ENCODE measurements at regions not wholly inside any gene's neighbourhood (a gene's known extent, or its start where the extent isn't known, plus 50 kb on each side); places are given as distances from the start of the nearest gene placed in this dataset.

DNA sequence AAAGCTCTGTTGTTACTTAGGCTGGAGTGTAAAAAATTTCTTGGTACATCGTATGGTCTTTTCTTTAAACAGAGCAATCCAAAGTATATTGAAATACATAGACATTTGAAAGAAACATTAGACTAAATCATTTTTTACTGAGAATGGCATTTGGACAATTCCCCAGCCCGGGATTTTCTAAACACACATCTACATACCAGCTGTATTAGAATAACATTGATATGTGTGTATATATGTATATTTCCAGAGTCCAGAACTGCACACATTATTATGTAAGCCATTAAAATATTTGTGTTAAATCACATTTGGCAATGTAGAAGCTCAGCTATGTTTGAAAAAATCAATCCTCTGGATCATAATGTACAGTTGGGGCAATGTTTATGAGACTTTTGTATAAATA, 1853.6 kb upstream of the LRRTM1 start:
- FAIRE-seq (no peak), DNase-seq (ENCODE audit: low read depth in 1 of 2, low spot score in 1 of 2) (no peak), ATAC-seq (no peak)
- Histone ChIP-seq H3K4me3 (no peak overlapping the region), H3K4me1 (no peaks in the 10 kb centered on the region), H3K27ac (no peak overlapping the region), H3K4me2 (no peak overlapping the region), H3K9me3 (peaks cover 11% of the 10 kb centered on the region; the same call in 1 of the 3 replicates)
- TF ChIP-seq HDAC2 (IDR thresholded peaks at IDR 0.05) (no peak), SMC3 (IDR thresholded peaks at IDR 0.05) (no peak)
- POLR2A ChIA-PET = no interaction called here
- 13% methylated on average over 2 of the region's 2 CpGs for WGBS (ENCODE audit: missing lambda C conversion rate)
- CTCF ChIA-PET = interaction anchor here (0.7 kb wide), 1 partner anchor 474 kb away, joined by 3 read pairs; no protein-coding TSS in a partner anchor

DNA sequence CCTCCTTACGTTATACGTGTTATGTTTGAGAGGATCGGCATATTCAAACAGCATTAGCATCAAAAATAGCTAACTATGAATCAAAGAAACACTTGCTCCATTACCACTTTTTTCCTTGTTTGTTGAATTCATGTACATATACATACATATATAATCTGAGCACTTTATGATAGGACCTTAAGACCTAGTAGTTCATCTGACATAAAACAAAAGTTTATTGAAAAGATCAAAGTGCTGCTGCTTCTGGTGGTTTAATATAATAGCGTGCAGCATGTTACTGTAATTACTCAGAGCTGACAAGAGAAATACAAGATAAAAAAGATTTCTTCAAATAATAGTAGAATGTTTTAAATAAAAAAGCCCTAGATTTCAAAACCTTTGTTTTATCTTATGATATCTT, 1850.9 kb upstream of the LRRTM1 start:
- no peak for DNase-seq (ENCODE audit: low read depth in 1 of 2, low spot score in 1 of 2)
- no peak overlapping the region for H3K27ac ChIP-seq
- WGBS (ENCODE audit: missing lambda C conversion rate) = 22% methylated on average over 4 of the region's 4 CpGs
- peak; percentile 61 for FAIRE-seq
- ChIA-PET CTCF (no interaction called here), POLR2A (no interaction called here)
- TF ChIP-seq, protein P1, sequence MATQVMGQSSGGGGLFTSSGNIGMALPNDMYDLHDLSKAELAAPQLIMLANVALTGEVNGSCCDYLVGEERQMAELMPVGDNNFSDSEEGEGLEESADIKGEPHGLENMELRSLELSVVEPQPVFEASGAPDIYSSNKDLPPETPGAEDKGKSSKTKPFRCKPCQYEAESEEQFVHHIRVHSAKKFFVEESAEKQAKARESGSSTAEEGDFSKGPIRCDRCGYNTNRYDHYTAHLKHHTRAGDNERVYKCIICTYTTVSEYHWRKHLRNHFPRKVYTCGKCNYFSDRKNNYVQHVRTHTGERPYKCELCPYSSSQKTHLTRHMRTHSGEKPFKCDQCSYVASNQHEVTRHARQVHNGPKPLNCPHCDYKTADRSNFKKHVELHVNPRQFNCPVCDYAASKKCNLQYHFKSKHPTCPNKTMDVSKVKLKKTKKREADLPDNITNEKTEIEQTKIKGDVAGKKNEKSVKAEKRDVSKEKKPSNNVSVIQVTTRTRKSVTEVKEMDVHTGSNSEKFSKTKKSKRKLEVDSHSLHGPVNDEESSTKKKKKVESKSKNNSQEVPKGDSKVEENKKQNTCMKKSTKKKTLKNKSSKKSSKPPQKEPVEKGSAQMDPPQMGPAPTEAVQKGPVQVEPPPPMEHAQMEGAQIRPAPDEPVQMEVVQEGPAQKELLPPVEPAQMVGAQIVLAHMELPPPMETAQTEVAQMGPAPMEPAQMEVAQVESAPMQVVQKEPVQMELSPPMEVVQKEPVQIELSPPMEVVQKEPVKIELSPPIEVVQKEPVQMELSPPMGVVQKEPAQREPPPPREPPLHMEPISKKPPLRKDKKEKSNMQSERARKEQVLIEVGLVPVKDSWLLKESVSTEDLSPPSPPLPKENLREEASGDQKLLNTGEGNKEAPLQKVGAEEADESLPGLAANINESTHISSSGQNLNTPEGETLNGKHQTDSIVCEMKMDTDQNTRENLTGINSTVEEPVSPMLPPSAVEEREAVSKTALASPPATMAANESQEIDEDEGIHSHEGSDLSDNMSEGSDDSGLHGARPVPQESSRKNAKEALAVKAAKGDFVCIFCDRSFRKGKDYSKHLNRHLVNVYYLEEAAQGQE (IDR thresholded peaks at IDR 0.05) = no peak
- TF ChIP-seq GATA3 (IDR thresholded peaks at IDR 0.05; ENCODE audit: borderline replicate concordance) (no peak), FOSB (CRISPR knock-in tag; IDR thresholded peaks at IDR 0.05) (no peak), CHD4 (IDR thresholded peaks at IDR 0.05; ENCODE audit: borderline replicate concordance) (no peak), BHLHE40 (IDR thresholded peaks at IDR 0.05; ENCODE audit: low read depth, low read length) (no peak), HDAC2 (IDR thresholded peaks at IDR 0.05) (no peak), NFE2L2 (conservative IDR thresholded peaks at IDR 0.05; ENCODE audit: low read length) (no peak), TFCP2L1 (CRISPR knock-in tag; IDR thresholded peaks at IDR 0.05) (no peak), JUN (IDR thresholded peaks at IDR 0.05) (no peak), CEBPB (IDR thresholded peaks at IDR 0.05) (no peak)
- TF ChIP-seq, protein P2, sequence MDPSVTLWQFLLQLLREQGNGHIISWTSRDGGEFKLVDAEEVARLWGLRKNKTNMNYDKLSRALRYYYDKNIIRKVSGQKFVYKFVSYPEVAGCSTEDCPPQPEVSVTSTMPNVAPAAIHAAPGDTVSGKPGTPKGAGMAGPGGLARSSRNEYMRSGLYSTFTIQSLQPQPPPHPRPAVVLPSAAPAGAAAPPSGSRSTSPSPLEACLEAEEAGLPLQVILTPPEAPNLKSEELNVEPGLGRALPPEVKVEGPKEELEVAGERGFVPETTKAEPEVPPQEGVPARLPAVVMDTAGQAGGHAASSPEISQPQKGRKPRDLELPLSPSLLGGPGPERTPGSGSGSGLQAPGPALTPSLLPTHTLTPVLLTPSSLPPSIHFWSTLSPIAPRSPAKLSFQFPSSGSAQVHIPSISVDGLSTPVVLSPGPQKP (IDR thresholded peaks at IDR 0.05; ENCODE audit: low read depth, low read length) = no peak
- TF ChIP-seq, protein P3, sequence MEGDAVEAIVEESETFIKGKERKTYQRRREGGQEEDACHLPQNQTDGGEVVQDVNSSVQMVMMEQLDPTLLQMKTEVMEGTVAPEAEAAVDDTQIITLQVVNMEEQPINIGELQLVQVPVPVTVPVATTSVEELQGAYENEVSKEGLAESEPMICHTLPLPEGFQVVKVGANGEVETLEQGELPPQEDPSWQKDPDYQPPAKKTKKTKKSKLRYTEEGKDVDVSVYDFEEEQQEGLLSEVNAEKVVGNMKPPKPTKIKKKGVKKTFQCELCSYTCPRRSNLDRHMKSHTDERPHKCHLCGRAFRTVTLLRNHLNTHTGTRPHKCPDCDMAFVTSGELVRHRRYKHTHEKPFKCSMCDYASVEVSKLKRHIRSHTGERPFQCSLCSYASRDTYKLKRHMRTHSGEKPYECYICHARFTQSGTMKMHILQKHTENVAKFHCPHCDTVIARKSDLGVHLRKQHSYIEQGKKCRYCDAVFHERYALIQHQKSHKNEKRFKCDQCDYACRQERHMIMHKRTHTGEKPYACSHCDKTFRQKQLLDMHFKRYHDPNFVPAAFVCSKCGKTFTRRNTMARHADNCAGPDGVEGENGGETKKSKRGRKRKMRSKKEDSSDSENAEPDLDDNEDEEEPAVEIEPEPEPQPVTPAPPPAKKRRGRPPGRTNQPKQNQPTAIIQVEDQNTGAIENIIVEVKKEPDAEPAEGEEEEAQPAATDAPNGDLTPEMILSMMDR (IDR thresholded peaks at IDR 0.05) = no peak
- ATAC-seq = no peak
- H3K9me3 ChIP-seq = peaks cover 11% of the 10 kb centered on the region; the same call in 1 of the 3 replicates
- H3K4me3 ChIP-seq = no peak overlapping the region
- no peaks in the 10 kb centered on the region for H3K4me1 ChIP-seq
- no peak overlapping the region for H3K4me2 ChIP-seq

DNA sequence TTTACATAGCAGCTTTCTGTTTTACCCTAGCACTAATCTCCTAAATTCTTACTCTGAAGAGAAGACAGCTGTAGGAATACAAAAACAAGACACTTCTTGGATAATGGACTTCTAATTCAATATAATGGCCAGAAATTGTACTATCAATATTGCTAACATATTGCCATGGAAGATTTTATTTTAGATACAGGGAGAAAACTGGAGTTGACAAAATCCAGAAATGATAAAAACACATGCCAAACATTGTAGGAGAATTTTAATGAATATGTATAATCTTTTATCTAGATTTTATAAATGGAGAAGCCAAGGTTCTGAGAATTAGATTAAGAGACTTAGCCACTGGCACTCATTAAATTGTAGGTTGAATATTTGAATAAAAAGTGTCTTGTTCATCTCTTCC, 1838.8 kb upstream of the LRRTM1 start:
- no peak overlapping the region for H3K27ac ChIP-seq

More for the DNA sequence above, 1838.8 kb upstream of the LRRTM1 start:
- DNase-seq (ENCODE audit: low read depth in 1 of 2, low spot score in 1 of 2) = no peak
- H3K4me1 ChIP-seq = no peaks in the 10 kb centered on the region
- CTCF ChIA-PET = no interaction called here
- ATAC-seq = no peak
- no peak for FAIRE-seq
- no peak overlapping the region for H3K4me3 ChIP-seq
- H3K9me3 ChIP-seq = peaks cover 12% of the 10 kb centered on the region; the same call in 2 of the 3 replicates
- H3K4me2 ChIP-seq = no peak overlapping the region
- POLR2A ChIA-PET = no interaction called here
- TF ChIP-seq KDM1A (IDR thresholded peaks at IDR 0.05; ENCODE audit: low read depth) (no peak), PHF8 (IDR thresholded peaks at IDR 0.05; ENCODE audit: borderline replicate concordance, low read depth) (0 out of 2 replicates have a peak, but pooled peaks have one; percentile 22)
